Urinary bladder (tissue), 3 donors: ENCODE measurements at regions not wholly inside any gene's neighbourhood (a gene's known extent, or its start where the extent isn't known, plus 50 kb on each side); places are given as distances from the start of the nearest gene placed in this dataset.

Experiments used
- DNase-seq: peaks from one replicate; pipeline ENCODE4 v3.0.0-alpha.2; 2015; ENCODE audit errors: extremely low spot score
- H3K27ac ChIP-seq: one replicate; pipeline ENCODE4 v1.5.1; 2013; ENCODE audit warnings: low read depth, mild to moderate bottlenecking, moderate library complexity
- H3K36me3 ChIP-seq: one replicate; pipeline ENCODE4 v1.6.1; 2013; ENCODE audit warnings: mild to moderate bottlenecking, moderate library complexity; ENCODE audit not compliant: insufficient read depth
- H3K4me1 ChIP-seq: one replicate; pipeline ENCODE4 v1.6.1; 2013; ENCODE audit warnings: mild to moderate bottlenecking, moderate library complexity; ENCODE audit not compliant: insufficient read depth
- H3K4me3 ChIP-seq: one replicate; pipeline ENCODE4 v1.5.1; 2013; ENCODE audit warnings: low read depth, low read length
- WGBS: extraction: QIAGEN DNeasy Blood & Tissue Kit; methylation state at CpG from one replicate; pipeline ENCODE4 v1.1.7; 2013; 5-methylcytosine and 5-hydroxymethylcytosine counted together
- donor health status: healthy with polysubstance abuse.
- donor health status: healthy.

DNA sequence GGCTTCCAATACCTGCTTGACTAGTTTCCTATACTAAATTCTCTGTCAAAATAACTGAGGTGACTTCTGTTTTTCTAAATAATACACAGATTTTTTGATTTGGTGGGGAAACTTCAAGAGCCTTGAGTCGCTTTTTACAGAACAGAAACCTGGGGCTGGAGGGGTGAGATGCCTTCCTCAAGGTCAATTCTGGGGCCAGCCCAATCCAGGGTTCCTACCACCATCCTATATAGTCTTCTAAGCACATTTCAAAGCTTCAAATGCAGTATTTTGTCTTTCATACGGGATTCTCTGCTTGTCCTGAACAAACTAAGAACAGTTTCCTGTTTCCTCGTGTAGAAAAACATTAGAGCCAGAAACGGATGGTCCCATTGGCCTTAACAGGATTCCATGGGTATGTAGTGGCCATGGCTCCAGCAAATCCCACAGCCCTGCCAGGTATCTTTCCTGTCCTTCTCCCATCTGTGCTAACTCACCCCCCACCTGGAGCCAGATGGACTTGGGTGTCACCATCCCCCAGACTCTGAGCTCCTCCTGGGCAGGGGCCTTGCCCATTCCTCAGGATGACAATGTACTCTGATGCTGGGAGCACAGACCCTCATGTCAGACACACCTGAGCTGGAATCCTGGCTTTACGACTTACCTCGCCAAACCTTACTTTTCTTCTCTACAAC, 146.9 kb downstream of the KLF13 start:
- 68% methylated on average over 6 of the region's 6 CpGs for WGBS
- no peak overlapping the region for H3K27ac ChIP-seq
- H3K4me3 ChIP-seq = no peak overlapping the region
- DNase-seq = no peak
- no peaks in the 10 kb centered on the region for H3K4me1 ChIP-seq
- H3K36me3 ChIP-seq = no peaks in the 10 kb centered on the region

DNA sequence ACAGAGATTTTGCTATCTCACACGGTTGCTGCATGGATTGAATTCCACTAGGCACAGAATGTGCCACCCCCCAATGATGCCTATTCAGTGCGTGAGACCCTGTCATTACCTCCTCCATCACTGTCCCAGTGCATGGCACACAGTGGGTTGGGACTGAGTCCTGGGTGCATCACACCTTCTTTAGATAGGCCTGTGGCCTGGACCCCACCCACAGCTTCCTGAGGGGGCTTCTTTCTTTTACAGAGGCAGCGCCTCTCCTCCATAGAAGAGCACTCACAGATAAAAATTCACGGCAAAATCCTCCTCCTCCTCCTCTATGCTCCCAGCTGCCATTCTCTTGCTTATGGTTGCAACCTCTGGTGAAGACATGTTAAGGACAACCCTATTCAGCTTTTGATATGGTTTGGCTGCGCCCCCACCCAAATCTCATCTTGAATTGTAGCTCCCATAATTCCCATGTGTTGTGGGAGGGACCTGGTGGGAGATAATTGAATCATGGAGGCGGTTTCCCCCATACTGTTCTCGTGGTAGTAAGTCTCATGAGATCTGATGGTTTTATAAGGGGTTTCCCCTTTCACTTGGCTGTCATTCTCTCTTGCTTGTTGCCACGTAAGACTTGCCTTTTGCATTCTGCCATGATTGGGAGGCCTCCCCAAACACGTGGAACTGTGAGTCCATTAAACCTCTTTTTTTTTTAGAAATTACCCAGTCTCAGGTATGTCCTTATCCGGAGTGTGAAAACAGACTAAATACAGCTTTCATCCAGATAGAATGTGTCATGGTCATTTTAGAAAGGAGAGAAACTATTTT, 147.6 kb downstream of the KLF13 start:
- no peaks in the 10 kb centered on the region for H3K4me1 ChIP-seq
- WGBS = 82% methylated on average over 10 of the region's 10 CpGs
- H3K36me3 ChIP-seq = no peaks in the 10 kb centered on the region

DNA sequence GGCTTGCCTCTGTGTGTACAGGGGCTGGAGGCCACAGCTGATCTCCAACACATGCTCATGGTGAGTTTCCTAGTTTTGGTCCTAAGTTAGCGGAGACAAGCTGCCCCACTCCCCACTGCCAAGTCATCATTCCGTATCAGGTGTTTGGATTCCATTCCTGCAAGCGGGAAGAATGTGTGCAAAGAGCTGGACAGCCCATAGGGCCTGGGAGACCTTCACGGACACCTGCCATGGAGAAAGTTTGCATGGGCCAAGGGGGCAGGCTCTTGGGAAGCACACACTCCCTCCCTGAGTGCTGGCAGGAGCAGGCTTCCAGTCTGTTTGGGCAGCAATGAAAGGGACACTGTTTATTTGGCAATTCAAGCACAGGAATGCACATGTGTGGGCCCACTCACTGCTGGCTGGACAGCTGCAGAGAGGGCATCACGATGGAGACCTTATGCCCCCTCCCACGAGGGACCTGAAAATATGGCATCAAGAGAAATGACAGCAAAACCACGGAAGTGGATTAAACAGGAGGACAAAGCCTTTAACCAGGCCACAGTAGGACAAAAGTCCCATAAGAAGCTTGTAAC, 149.7 kb downstream of the KLF13 start:
- Histone ChIP-seq H3K36me3 (no peaks in the 10 kb centered on the region), H3K27ac (no peak overlapping the region), H3K4me1 (no peaks in the 10 kb centered on the region), H3K4me3 (no peak overlapping the region)
- WGBS = 87% methylated on average over 7 of the region's 7 CpGs
- DNase-seq = no peak

More for the DNA sequence above, 147.6 kb downstream of the KLF13 start:
- Histone ChIP-seq H3K27ac (no peak overlapping the region), H3K4me3 (no peak overlapping the region)
- DNase-seq = no peak

DNA sequence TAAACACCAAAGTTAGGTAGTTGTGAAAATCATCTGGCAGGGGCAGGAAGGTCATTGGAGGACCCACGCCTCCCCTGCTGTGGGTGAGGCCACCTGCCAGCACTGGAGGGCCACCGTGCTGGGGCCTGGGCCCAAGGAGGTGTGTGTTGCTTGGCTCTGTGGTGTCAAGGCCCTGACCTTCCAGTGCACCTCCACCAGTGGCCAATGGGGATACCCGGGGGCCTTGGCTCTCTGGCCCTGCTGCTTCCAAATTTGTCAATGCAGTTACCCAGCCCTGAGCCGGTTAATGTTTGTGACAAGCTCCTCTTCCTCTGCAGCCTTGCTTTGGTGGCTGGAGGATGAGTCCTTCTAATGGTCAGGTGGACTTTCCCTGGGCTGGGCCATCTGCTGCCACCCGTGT, 150.2 kb downstream of the KLF13 start:
- Histone ChIP-seq H3K4me1 (no peaks in the 10 kb centered on the region), H3K36me3 (no peaks in the 10 kb centered on the region), H3K27ac (no peak overlapping the region), H3K4me3 (no peak overlapping the region)
- WGBS = 92% methylated on average over 5 of the region's 5 CpGs
- DNase-seq = no peak

DNA sequence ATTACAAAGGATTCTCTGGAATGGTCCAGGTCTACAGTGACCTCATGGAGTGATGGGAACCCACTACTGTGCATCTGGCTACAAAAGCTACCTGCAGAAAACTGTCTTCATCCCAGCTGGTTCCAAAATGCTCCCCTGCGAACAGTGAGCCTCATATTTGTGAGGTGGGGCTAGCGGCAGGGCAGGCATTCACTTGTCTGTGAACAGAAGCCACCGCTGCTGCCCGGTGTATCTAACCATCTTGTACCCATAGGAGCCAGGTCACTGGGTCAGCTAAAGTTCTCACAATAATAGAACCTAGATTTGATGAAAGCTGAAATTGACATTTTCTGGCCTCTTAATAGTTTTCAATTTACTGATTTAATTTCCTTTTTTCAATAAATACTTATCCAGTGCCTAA, 150.7 kb downstream of the KLF13 start:
- 98% methylated on average over 4 of the region's 4 CpGs for WGBS
- Histone ChIP-seq H3K4me1 (no peaks in the 10 kb centered on the region), H3K36me3 (no peaks in the 10 kb centered on the region), H3K4me3 (no peak overlapping the region), H3K27ac (no peak overlapping the region)
- DNase-seq = no peak

DNA sequence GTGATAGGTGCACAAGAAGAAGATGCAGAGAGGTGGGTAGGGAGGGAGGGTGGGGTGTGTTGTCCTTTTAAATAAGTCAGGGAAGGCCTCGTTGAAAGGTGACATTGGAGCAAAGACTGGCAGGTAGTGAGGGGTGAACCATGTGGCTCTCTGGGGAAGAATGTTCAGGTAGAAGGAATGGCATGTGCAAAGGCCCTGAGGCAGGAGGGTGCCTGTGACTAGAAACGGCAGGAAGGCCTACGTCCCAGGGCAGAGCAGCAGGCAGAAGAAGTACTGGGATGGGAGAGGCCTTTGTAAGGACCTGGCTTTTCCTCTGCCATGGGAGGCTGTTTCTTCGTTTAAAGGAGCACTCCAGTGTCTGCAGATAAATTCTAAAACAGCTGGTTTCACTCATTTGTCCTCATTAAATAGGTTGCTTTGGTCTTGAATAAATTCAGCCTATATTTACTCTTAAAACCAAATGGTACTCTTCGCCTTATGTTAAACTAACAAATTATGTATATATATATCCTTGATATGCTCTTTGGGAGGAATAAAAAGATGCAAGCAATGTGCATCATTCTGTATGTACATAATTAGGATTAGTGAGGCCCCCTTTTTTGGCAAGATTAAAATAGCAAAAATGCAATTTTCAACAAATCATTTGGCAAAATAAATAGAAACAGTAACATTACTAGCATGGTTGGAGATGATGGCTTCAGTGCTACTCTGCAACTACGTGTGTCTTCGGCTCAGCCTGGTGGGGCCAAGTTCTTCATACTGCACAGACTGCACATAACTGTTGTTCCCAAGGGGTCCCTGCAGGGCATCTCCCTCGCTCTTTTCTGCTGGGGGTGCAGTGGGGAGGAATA, 151.4 kb downstream of the KLF13 start:
- WGBS = 71% methylated on average over 8 of the region's 8 CpGs
- Histone ChIP-seq H3K4me1 (no peaks in the 10 kb centered on the region), H3K4me3 (no peak overlapping the region), H3K27ac (no peak overlapping the region), H3K36me3 (no peaks in the 10 kb centered on the region)
- DNase-seq = peak; percentile 48

DNA sequence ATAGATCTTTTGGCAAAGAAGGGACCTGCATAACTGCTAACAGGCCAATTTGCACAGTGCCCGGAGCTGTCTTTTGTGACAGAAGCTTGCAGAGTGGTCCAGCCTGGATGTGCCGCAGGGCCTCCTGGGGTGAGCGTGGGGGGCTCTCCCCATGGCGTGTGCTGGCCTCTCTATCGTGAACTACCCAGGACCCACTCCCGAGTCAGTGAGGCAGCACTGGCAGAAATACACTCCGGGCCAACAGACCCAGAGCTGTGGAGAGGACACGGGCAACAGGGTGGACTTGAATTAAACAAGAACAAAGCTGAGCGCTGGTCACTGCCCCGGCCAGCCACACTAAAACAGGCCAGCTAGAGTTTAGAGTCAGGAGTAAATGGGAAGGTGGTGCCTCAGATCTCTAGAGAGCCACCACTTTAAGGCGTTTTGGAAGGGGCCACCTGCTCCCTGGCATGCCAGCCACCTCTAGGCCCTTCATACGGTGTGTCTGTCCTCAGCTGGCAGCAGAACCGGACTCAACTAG, 152.1 kb downstream of the KLF13 start:
- Histone ChIP-seq H3K27ac (no peak overlapping the region), H3K4me1 (no peaks in the 10 kb centered on the region), H3K36me3 (no peaks in the 10 kb centered on the region), H3K4me3 (no peak overlapping the region)
- DNase-seq = no peak
- 82% methylated on average over 13 of the region's 13 CpGs for WGBS

DNA sequence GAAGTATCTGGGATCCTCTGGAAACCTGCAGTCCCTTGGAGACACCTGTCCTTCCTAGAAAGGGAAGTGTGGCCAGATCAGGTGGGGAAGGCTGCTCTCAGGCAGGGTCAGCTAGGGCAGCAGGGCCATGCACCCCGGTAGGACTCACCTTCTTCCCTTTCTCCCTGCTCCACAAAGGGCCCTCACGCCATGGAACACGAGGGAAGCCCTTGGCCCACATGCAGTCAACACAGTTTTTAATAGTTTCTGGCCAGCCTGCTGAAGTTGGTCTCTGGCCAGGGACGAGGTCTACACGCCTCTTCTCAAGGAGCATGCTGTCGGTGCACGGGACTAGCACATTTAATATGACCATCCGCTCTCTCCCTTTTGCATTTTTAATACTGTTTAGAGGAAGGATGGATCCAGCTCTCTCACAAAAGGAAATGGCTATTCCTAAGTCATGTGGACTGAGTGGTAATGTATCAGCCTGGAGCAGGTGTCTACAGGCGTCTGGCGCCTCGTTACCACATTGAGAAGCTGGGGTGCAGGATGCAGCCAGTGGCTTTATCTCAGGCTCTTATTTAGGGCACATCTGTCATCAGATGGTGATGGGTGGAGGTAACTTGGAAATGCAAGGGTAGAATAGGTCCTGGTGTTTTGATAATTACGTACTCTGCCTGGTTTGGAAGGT, 153.9 kb downstream of the KLF13 start:
- 49% methylated on average over 12 of the region's 12 CpGs for WGBS
- Histone ChIP-seq H3K4me3 (no peak overlapping the region), H3K36me3 (no peaks in the 10 kb centered on the region), H3K4me1 (no peaks in the 10 kb centered on the region), H3K27ac (no peak overlapping the region)
- DNase-seq = no peak

DNA sequence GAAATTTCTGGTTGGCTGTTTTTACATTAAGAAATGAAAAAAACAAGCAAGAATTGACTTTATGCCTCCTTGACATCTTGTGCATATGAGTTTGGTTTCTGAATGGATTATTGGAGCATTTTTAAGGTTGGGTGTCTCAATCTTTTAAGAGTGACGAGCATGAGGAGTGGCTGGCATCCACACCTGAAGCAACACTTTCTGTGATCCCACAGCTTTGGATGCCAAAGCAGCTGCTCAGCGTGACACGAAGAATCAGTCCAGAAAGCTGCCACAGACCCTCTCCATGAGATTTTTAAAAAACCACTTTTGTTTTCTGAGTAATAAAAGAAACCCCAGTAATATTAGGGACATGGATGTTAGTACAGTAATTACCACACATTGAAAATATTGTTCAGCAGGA, 154.5 kb downstream of the KLF13 start:
- no peak overlapping the region for H3K27ac ChIP-seq
- H3K4me1 ChIP-seq = no peaks in the 10 kb centered on the region
- no peaks in the 10 kb centered on the region for H3K36me3 ChIP-seq
- DNase-seq = no peak
- H3K4me3 ChIP-seq = no peak overlapping the region
- WGBS = 86% methylated on average over 3 of the region's 3 CpGs

DNA sequence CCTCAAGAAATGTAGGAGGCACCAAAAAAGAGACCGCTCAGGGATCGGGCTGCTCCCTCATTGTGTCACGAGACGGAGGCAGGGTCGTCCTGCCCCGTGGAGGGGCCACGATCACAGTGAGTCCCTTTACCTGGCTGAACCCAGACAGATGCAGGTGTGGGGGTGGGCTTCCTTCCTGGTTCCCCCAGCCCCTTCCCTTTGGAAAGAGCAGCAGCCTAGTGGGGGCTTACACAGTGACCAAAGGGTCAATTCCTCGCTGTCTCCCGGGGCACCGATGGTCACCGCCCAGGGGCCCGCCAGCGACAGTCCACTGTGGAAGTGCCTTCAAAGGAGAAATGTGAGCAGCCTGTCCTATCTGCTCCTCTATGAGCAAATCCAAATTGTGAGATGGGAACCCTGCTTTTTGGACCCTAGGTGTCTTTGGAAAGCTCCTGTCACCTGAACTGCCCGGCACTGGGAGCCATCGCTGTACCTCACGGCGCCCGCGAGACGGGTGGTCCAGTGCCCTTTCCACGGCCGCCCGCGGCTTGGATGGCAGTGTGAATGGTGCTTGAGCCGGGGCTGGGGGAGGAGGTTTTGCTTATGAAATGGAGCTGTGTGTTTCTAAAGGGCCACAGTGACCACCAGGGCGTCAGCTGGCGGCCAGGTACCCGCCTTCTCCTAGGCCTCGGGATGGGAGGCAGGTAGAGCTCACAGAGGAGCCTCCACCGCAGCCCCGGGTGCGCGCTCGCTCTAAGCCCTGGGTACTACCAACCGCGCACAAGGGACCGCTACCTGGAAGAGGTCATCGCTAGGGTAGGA, 155.7 kb downstream of the KLF13 start:
- Histone ChIP-seq H3K4me1 (no peaks in the 10 kb centered on the region), H3K4me3 (peak overlapping the region; percentile 44), H3K27ac (no peak overlapping the region), H3K36me3 (no peaks in the 10 kb centered on the region)
- DNase-seq = no peak
- WGBS = 95% methylated on average over 38 of the region's 38 CpGs

DNA sequence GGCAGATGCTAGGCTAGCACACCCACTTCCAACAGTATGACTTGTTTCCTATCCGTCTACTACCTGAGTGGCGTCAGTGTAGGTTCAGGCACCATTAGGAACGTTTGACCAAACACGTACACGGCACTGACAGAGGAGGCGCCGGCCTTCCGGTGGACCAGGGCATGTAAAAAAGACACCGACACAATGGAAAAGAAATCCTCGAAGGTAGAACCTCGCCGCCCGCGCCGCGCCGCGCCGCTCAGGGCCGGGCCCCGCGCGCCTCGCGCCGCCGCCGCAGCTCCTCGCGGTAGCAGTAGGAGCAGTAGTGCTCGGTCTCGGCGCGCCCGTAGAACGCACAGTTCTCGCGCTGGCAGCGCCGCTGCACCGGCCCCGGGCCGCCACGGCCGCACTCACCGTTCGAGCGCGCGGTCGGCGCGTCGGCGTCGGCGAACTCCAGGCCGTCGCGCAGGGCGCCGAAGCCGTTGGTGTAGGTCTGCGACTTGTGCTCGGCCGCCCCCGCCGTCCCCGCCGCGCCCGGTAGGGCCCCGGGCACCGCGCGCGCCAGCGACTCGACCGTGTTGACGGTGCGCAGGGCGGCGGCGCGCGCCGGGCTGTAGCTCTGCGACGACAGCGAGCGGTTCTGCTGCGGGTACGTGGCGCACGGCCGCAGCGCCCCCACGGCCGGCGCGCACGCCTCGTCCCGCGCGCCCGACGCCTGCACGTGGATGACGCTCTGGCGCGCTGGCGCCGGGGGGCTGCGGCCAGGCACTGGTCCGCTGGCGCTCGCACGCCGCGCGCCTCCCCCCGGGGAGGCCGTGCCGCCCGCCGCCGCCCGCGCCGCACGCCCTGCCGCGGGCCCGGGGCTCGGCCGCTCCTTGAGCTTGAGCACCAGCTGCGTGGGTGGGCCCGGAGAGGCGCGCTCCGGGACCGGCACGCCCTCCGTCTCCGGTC, 156.7 kb downstream of the KLF13 start:
- 2% methylated on average over 147 of the region's 147 CpGs for WGBS
- Histone ChIP-seq H3K4me3 (peak overlapping the region; percentile 44), H3K36me3 (no peaks in the 10 kb centered on the region), H3K4me1 (no peaks in the 10 kb centered on the region), H3K27ac (no peak overlapping the region)
- no peak for DNase-seq
